K562 (cell line): ENCODE measurements at regions not wholly inside any gene's neighbourhood (a gene's known extent, or its start where the extent isn't known, plus 50 kb on each side); places are given as distances from the start of the nearest gene placed in this dataset.

ENCODE experiments used
- ATAC-seq: fragments of 200-7000 bp; cut with Tn5 transposase; 3 replicates; pipeline ENCODE4 v1.9.1; 2020; ENCODE audit warnings: moderate library complexity
- BruUV-seq: library from RNA; stranded (reverse); fragments of 400-500 nt; replicated peaks from 2 replicates; lab custom pipeline; 2021; lab: Mats Ljungman, UMichigan
- CTCF ChIA-PET: fragments of 300-600 bp; formaldehyde crosslinking; extraction: SDS; loops from one replicate; lab custom pipeline; 2021; ENCODE audit warnings: low intra/inter-chr PET ratio; lab: Yijun Ruan, JAX
- POLR2A ChIA-PET: fragments of 300-600, 350-650 bp; sonication (Branson Sonifier 250); formaldehyde crosslinking; extraction: SDS; loops from one replicate; lab custom pipeline; 2021; ENCODE audit warnings: antibody characterized with exemption, inconsistent platforms; lab: Yijun Ruan, JAX
- DNase-seq, 4 experiments: peaks; one replicate each; pipeline versions ENCODE4 v3.0.0 to v3.0.0-alpha.2; 2011 to 2018; ENCODE audit warnings: low spot score in 3 of 4, mixed read lengths in 3 of 4; ENCODE audit errors: extremely low read depth in 1 of 4
- FAIRE-seq: peaks from 2 replicates; lab custom pipeline; 2011; peaks lifted over from hg19 to GRCh38; lab: Jason Lieb, UNC
- H2AFZ ChIP-seq: 2 replicates; pipeline ENCODE4 v1.6.0; 2011; ENCODE audit warnings: low read depth, low read length, control low read depth, inconsistent platforms
- H3K27ac ChIP-seq: fragments of 200-600 bp; 3 replicates; pipeline ENCODE4 v1.8.0; 2011; ENCODE audit warnings: low read depth, mild to moderate bottlenecking, control low read depth, inconsistent platforms, low read length, moderate library complexity, mixed read lengths; ENCODE audit errors: extremely low read depth
- H3K27me3 ChIP-seq, 2 experiments: fragments of 300-600 bp in 1 of 2; 2 replicates in 1 of 2; 3 replicates in 1 of 2; pipeline versions ENCODE4 v1.6.0 to v1.8.0; 2011; ENCODE audit warnings: inconsistent platforms in 2 of 2, low read length in 2 of 2, mild to moderate bottlenecking in 1 of 2, mixed read lengths in 1 of 2, moderate library complexity in 1 of 2; ENCODE audit not compliant: control insufficient read depth in 2 of 2, insufficient read depth in 2 of 2
- H3K36me3 ChIP-seq: fragments of 300-600 bp; 3 replicates; pipeline ENCODE4 v1.8.0; 2011; ENCODE audit warnings: mild to moderate bottlenecking, low read length, inconsistent platforms; ENCODE audit not compliant: control insufficient read depth, insufficient read depth
- H3K4me1 ChIP-seq, 2 experiments: fragments of 200-600 bp in 1 of 2; replicated peaks in 1 of 2; 2 replicates in 1 of 2; 3 replicates in 1 of 2; pipeline versions ENCODE4 v1.5.1 to v1.8.0; 2011; ENCODE audit warnings: inconsistent platforms in 2 of 2, low read length in 2 of 2, mild to moderate bottlenecking in 1 of 2, mixed read lengths in 1 of 2, moderate library complexity in 1 of 2; ENCODE audit not compliant: control insufficient read depth in 2 of 2, insufficient read depth in 2 of 2
- H3K4me2 ChIP-seq: 2 replicates; pipeline ENCODE4 v1.6.1; 2011; ENCODE audit warnings: low read length, control low read depth, inconsistent platforms, mixed read lengths; ENCODE audit not compliant: insufficient read depth
- H3K4me3 ChIP-seq: fragments of 200-600 bp; sonication (generic), shearing (Covaris generic); 2 replicates; pipeline ENCODE4 v1.5.1; 2016; ENCODE audit warnings: control low read depth, inconsistent platforms
- H3K79me2 ChIP-seq: fragments of 200-600 bp; 3 replicates; pipeline ENCODE4 v1.8.0; 2011; ENCODE audit warnings: low read length, inconsistent platforms; ENCODE audit not compliant: control insufficient read depth, insufficient read depth
- H3K9ac ChIP-seq, 2 experiments: 2 replicates each; pipeline versions ENCODE4 v1.6.0 to v1.6.1; 2011; ENCODE audit warnings: low read depth in 2 of 2, low read length in 2 of 2, control low read depth in 1 of 2, inconsistent platforms in 1 of 2, mild to moderate bottlenecking in 1 of 2, mixed read lengths in 1 of 2; ENCODE audit not compliant: insufficient read depth in 1 of 2
- H3K9me1 ChIP-seq: one replicate; pipeline ENCODE4 v1.6.0; 2011; ENCODE audit warnings: inconsistent platforms, mild to moderate bottlenecking, low read length, moderate library complexity; ENCODE audit not compliant: control insufficient read depth, insufficient read depth
- H3K9me3 ChIP-seq: replicated peaks from 2 replicates; pipeline ENCODE4 v1.5.1; 2011; ENCODE audit warnings: low read depth, low read length, inconsistent platforms; ENCODE audit not compliant: control insufficient read depth, insufficient read depth
- H4K20me1 ChIP-seq: replicated peaks from 2 replicates; pipeline ENCODE4 v1.6.1; 2011; ENCODE audit warnings: low read length, inconsistent platforms, mixed read lengths; ENCODE audit not compliant: control insufficient read depth, insufficient read depth
- CCAR2 ChIP-seq: fragments of 200-400 bp; formaldehyde crosslinking; IDR thresholded peaks from 2 replicates; pipeline ENCODE4 v1.6.1; 2017; ENCODE audit warnings: mild to moderate bottlenecking, low read depth, low read length
- COPS2 ChIP-seq: fragments of 450-650 bp; conservative IDR thresholded peaks from 2 replicates; pipeline ENCODE4 v1.6.1; 2016; ENCODE audit warnings: mild to moderate bottlenecking, moderate library complexity
- CREB5 ChIP-seq: fragments of 250-450 bp; sonication (Bioruptor Pico); IDR thresholded peaks from 2 replicates; pipeline ENCODE4 v1.5.0; 2020; ENCODE audit warnings: mild to moderate bottlenecking
- FOXO4 ChIP-seq: fragments of 450-650 bp; formaldehyde crosslinking; IDR thresholded peaks from 2 replicates; pipeline ENCODE4 v1.4.0; 2020; ENCODE audit warnings: mild to moderate bottlenecking, moderate library complexity
- GATAD2A ChIP-seq: fragments of 450-650 bp; IDR thresholded peaks from 2 replicates; pipeline ENCODE4 v1.6.1; 2017
- HNRNPH1 ChIP-seq: fragments of 200-400 bp; formaldehyde crosslinking; optimal IDR thresholded peaks from 2 replicates; pipeline ENCODE3; 2017; ENCODE audit warnings: low read depth, mild to moderate bottlenecking, low read length, moderate library complexity
- SIN3B ChIP-seq: fragments of 450-650 bp; IDR thresholded peaks from 2 replicates; pipeline ENCODE4 v1.6.1; 2017; ENCODE audit warnings: low read depth, mild to moderate bottlenecking, moderate library complexity
- THRB ChIP-seq: fragments of 450-650 bp; formaldehyde crosslinking; conservative IDR thresholded peaks from 2 replicates; pipeline ENCODE4 v1.4.0; 2022; ENCODE audit warnings: mild to moderate bottlenecking, missing genetic modification characterization
- WGBS: fragments of 100-300 bp; shearing (Covaris generic); methylation state at CpG from one replicate; pipeline ENCODE4 v1.1.6; 2016; ENCODE audit warnings: low coverage, mixed read lengths; ENCODE audit not compliant: insufficient coverage; ENCODE audit errors: missing lambda C conversion rate; 5-methylcytosine and 5-hydroxymethylcytosine counted together
- in situ Hi-C: fragments of 300-500 bp; cut with MboI; formaldehyde crosslinking; loops from 4 replicates; pipeline ENCODE4 v1.15.0; 2018; ENCODE audit warnings: inconsistent platforms, mixed read lengths
- intact Hi-C: fragments of 100-400 bp; cut with micrococcal nuclease; formaldehyde crosslinking; loops from 2 replicates; pipeline ENCODE4 v1.14.2; 2022

GRCh38 chr6:169384291-169384690 lies 130.6 kb upstream of the THBS2 start:
- in situ Hi-C loops = no loop called here
- Histone ChIP-seq H3K9me3 (no peaks in the 10 kb centered on the region), H3K4me3 (no peak overlapping the region), H3K4me2 (no peak overlapping the region), H3K4me1 (no peaks in the 10 kb centered on the region), H2AFZ (no peak overlapping the region), H3K79me2 (no peaks in the 10 kb centered on the region), H3K27ac (no peak overlapping the region), H3K9me1 (no peaks in the 10 kb centered on the region), H3K36me3 (no peaks in the 10 kb centered on the region), H3K27me3 (peaks cover 28 to 52% of the 10 kb centered on the region in 2 experiments; a peak in 4 of 5 replicates), H4K20me1 (no peaks in the 10 kb centered on the region), H3K9ac (no peak overlapping the region)
- ATAC-seq (no peak), FAIRE-seq (no peak), DNase-seq (no peak)
- POLR2A ChIA-PET = no interaction called here
- BruUV-seq = no TSS peak
- 0% methylated on average over 7 of the region's 7 CpGs for WGBS
- TF ChIP-seq FOXO4 (CRISPR knock-in tag) (no peak), CCAR2 (no peak), COPS2 (no peak), HNRNPH1 (no peak), SIN3B (no peak)
- CTCF ChIA-PET = no interaction called here
- intact Hi-C loops = no loop called here

- no peaks in the 10 kb centered on the region for H3K9me3 ChIP-seq
- no peaks in the 10 kb centered on the region for H3K9me1 ChIP-seq
- no peak overlapping the region for H2AFZ ChIP-seq
- H3K27ac ChIP-seq = no peak overlapping the region
- no peak overlapping the region for H3K4me2 ChIP-seq
- no peak for FAIRE-seq
- CTCF ChIA-PET = no interaction called here
- H3K4me1 ChIP-seq = no peaks in the 10 kb centered on the region
- no peaks in the 10 kb centered on the region for H3K79me2 ChIP-seq
- in situ Hi-C loops = no loop called here
- TF ChIP-seq CREB5 (CRISPR knock-in tag) = no peak
- no peak for TF ChIP-seq GATAD2A
- TF ChIP-seq THRB (CRISPR knock-in tag) = no peak
- intact Hi-C loops = no loop called here
- POLR2A ChIA-PET = no interaction called here
- WGBS = 2% methylated on average over 6 of the region's 6 CpGs
- no peak overlapping the region for H3K4me3 ChIP-seq
- ATAC-seq = no peak
- BruUV-seq = no TSS peak
- H3K36me3 ChIP-seq = no peaks in the 10 kb centered on the region
- DNase-seq = no peak
- peaks cover 34 to 59% of the 10 kb centered on the region in 2 experiments; a peak in 4 of 5 replicates for H3K27me3 ChIP-seq
- H3K9ac ChIP-seq = no peak overlapping the region
- no peaks in the 10 kb centered on the region for H4K20me1 ChIP-seq
Observed at GRCh38 chr6:169383265-169383664, 129.6 kb upstream of the THBS2 start.
